PFSK-1 (cell line): ENCODE measurements at regions not wholly inside any gene's neighbourhood (a gene's known extent, or its start where the extent isn't known, plus 50 kb on each side); places are given as distances from the start of the nearest gene placed in this dataset.

ENCODE experiments used
- FOXP2 ChIP-seq: optimal IDR thresholded peaks from 2 replicates; pipeline ENCODE3; 2011; ENCODE audit warnings: borderline replicate concordance, control low read depth, inconsistent platforms; ENCODE audit not compliant: insufficient read depth; ENCODE audit errors: extremely low read length, extremely low read depth
- POLR2AphosphoS5 ChIP-seq: IDR thresholded peaks from 2 replicates; pipeline ENCODE4 v1.6.1; 2012; ENCODE audit warnings: low read depth, mild to moderate bottlenecking, control low read depth, low read length, moderate library complexity
- REST ChIP-seq, 2 experiments: IDR thresholded peaks; 2 replicates each; pipeline versions ENCODE4 v1.6.1 to v1.8.0; 2011 to 2012; ENCODE audit warnings: low read depth in 2 of 2, low read length in 2 of 2, control low read depth in 1 of 2, inconsistent platforms in 1 of 2, mild to moderate bottlenecking in 1 of 2, moderate library complexity in 1 of 2; ENCODE audit not compliant: insufficient read depth in 1 of 2
- SIN3A ChIP-seq: IDR thresholded peaks from 2 replicates; pipeline ENCODE4 v1.6.1; 2012; ENCODE audit warnings: mild to moderate bottlenecking, low read length, moderate library complexity, borderline replicate concordance; ENCODE audit not compliant: insufficient read depth
- TAF1 ChIP-seq: IDR thresholded peaks from 2 replicates; pipeline ENCODE4 v1.6.1; 2012; ENCODE audit warnings: low read length, control low read depth, borderline replicate concordance; ENCODE audit not compliant: insufficient read depth

GRCh38 chr7:25448301-25448700 is 220.0 kb upstream of the NPVF start:
- no peak for TF ChIP-seq FOXP2
- TF ChIP-seq TAF1 = no peak
- TF ChIP-seq SIN3A = no peak
- TF ChIP-seq POLR2AphosphoS5 = no peak
- no peak for TF ChIP-seq REST (IDR thresholded peaks at IDR 0.05; ENCODE audit: insufficient read depth in 1 of 2, low read depth in 2 of 2, low read length in 2 of 2)

DNA sequence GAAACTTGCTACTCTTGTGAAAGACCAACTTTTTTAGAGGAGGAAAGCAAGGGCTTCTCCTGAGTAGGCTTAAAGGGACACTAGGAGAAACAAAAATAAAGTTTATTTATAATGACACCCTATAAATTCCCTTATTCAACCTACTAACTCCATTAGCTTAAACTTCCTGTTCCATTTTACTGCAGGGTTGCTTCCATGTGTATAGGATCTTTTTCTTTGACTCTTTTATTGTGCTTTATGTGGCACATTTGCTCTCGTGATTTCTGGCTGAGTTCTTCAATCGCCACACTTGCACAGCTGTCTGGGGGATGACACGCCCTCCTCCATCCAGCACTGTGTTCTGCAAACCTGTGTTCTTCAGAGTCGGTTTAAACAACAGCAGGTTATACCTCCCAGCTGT is 225.7 kb upstream of the NPVF start:
- TF ChIP-seq FOXP2 (no peak), POLR2AphosphoS5 (no peak), SIN3A (no peak), REST (IDR thresholded peaks at IDR 0.05; ENCODE audit: insufficient read depth in 1 of 2, low read depth in 2 of 2, low read length in 2 of 2) (no peak), TAF1 (no peak)

GRCh38 chr7:25454562-25455041 is 226.3 kb upstream of the NPVF start:
- TF ChIP-seq POLR2AphosphoS5 = no peak
- TF ChIP-seq FOXP2 = no peak

DNA sequence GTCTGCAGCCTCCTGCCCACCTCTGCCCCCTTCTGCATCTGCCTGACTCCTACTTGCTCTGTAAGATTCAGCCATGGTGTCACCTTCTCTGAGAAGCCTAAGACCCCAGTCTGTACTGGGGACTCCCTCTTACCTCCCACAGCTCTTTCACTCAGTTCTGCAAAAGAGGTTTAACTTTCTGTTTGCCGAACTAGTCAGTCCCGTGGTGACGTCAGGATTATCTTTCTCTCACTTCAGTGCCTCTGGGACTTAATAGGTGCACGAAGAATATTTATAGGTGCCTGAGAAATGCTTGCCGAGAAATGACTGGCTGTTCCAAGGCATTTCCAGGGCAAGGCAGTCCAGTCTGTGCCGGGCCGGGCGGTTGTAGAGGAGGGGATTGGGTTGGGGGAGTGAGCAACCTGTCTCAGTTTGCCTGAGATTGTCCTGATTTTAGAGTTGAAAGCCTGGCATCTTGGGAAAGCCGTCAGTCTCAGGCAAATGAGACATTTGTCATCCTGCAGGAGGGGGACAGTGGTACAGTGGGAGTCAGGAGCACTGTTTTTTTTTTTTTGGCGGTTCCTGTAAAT is 227.5 kb upstream of the NPVF start:
- TF ChIP-seq TAF1 = no peak
- no peak for TF ChIP-seq FOXP2
- TF ChIP-seq POLR2AphosphoS5 = no peak
- TF ChIP-seq REST (IDR thresholded peaks at IDR 0.05; ENCODE audit: insufficient read depth in 1 of 2, low read depth in 2 of 2, low read length in 2 of 2) = no peak
- TF ChIP-seq SIN3A = no peak

DNA sequence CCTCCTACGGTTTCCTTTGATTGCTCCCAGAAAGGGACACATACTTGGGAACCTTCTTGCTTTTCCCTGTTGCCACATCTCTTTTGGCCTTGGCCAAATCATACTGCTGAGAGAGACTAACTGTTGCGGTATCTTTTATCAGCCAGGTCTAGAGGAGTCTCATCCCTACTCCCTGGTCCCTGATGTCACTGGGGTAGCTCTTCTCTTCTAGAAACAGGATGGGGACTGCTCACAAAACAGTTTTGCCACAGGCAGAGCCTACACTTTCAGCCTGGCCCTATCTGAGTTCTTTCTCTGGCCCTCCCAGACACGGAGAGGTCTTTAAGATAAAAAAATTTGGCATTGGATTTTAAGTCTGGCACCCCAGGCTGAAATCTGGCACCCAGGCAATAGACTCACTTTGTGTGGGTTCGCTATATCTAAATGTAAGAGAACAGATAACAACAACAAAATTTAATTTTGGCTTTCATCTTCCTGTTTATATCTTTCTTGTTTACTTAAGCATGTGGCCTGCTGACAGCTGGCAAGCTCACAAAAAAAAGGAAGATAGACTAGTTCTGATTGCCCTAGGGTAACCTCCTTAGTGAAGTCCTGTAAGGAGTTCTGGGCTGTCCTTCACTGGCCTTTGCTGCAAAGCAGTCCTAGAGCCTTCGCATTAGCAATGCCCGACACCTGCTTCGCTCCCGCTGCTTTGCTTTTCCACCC is 228.3 kb upstream of the NPVF start:
- TF ChIP-seq POLR2AphosphoS5 (no peak), FOXP2 (no peak), TAF1 (no peak), REST (IDR thresholded peaks at IDR 0.05; ENCODE audit: insufficient read depth in 1 of 2, low read depth in 2 of 2, low read length in 2 of 2) (no peak), SIN3A (no peak)
